Esophagus squamous epithelium (tissue), 5 donors: ENCODE measurements at regions not wholly inside any gene's neighbourhood (a gene's known extent, or its start where the extent isn't known, plus 50 kb on each side); places are given as distances from the start of the nearest gene placed in this dataset.

Source experiments
- DNase-seq: peaks from one replicate; lab custom pipeline; 2025; lab: John Stamatoyannopoulos, UW
- H3K27ac ChIP-seq, 4 donors: fragments of 200-600 bp; sonication (generic); one replicate each; pipeline ENCODE4 v1.5.1; 2016 to 2019; ENCODE audit warnings: mild to moderate bottlenecking in 1 of 4
- H3K27me3 ChIP-seq, 4 donors: fragments of 200-600 bp; sonication (generic); 1 replicate in 3 of 4; 2 replicates in 1 of 4; pipeline versions ENCODE4 v1.5.1 to v1.6.0; 2017 to 2021; ENCODE audit warnings: antibody characterized with exemption in 1 of 4
- H3K36me3 ChIP-seq, 3 donors: fragments of 200-600 bp; sonication (generic); one replicate each; pipeline ENCODE4 v1.5.1; 2016 to 2019
- H3K4me1 ChIP-seq, 3 donors: fragments of 200-600 bp; sonication (generic); one replicate each; pipeline ENCODE4 v1.5.1; 2017 to 2019
- H3K4me3 ChIP-seq, 4 donors: fragments of 200-600 bp; sonication (generic); 1 replicate in 3 of 4; 2 replicates in 1 of 4; pipeline ENCODE4 v1.5.1; 2016 to 2019; ENCODE audit warnings: mild to moderate bottlenecking in 2 of 4, moderate library complexity in 1 of 4
- H3K9me3 ChIP-seq, 3 donors: fragments of 200-600 bp; sonication (generic); one replicate each; pipeline ENCODE4 v1.5.1; 2016 to 2019
- POLR2A ChIP-seq, 4 donors: fragments of 450-650 bp; IDR thresholded peaks; one replicate each; pipeline ENCODE4 v1.6.1; 2017; ENCODE audit warnings: antibody characterized with exemption in 4 of 4, mild to moderate bottlenecking in 4 of 4, moderate library complexity in 3 of 4
- WGBS, 2 donors: methylation state at CpG; one replicate each; pipeline ENCODE4 v1.1.5; 2018; 5-methylcytosine and 5-hydroxymethylcytosine counted together
- intact Hi-C: fragments of 100-400 bp; cut with DNase I; formaldehyde crosslinking; loops from one replicate; pipeline ENCODE4 v1.15.0; 2022
- TF ChIP-seq, protein P1 (sequence below), 6 experiments: fragments of 450-650 bp in 4 of 6; fragments of 200-600 bp in 2 of 6; sonication (generic) in 2 of 6; IDR thresholded peaks; one replicate each; pipeline ENCODE4 v1.5.1; 2016 to 2019; ENCODE audit warnings: antibody characterized with exemption in 6 of 6, mild to moderate bottlenecking in 4 of 6, moderate library complexity in 4 of 6
- donor health status: DM: yes; HTN: yes; CAD: no.

DNA sequence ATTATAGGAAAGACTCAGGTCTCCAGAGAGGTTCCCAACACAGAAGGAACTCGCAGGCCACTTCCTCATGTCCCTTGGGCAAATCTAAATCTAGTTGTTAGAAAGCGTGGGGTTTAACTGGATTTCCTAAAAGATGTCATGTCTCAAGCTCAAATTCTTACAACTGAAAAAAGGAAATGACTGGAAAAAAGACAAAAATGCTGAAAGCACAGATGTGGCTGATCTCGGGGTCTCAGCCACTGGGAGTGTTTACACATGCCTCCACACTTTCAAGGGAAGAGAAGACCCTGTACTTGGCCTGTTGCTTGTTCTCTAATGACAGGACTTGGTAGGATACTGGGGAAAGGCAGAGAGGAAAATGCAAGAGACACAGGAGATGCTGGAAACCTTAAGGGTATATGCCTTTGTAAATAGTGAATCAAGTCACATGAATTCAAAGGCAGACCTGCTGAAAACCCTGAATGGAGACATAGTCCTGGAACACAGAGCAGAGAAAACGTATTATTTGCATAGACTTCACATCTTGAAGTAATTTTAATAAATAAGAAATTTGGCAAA is 160.9 kb upstream of the MEIS1 start:
- intact Hi-C loops: no loop called here
- no peak for DNase-seq
- no peaks in the 10 kb centered on the region for H3K9me3 ChIP-seq
- H3K36me3 ChIP-seq: no peaks in the 10 kb centered on the region
- H3K4me3 ChIP-seq: no peak overlapping the region
- 46 to 74% methylated on average over 4 of the region's 4 CpGs for WGBS, 2 donors
- H3K27me3 ChIP-seq: no peaks in the 10 kb centered on the region
- no peak overlapping the region for H3K27ac ChIP-seq
- TF ChIP-seq POLR2A (IDR thresholded peaks at IDR 0.05): no peak
- TF ChIP-seq, protein P1, sequence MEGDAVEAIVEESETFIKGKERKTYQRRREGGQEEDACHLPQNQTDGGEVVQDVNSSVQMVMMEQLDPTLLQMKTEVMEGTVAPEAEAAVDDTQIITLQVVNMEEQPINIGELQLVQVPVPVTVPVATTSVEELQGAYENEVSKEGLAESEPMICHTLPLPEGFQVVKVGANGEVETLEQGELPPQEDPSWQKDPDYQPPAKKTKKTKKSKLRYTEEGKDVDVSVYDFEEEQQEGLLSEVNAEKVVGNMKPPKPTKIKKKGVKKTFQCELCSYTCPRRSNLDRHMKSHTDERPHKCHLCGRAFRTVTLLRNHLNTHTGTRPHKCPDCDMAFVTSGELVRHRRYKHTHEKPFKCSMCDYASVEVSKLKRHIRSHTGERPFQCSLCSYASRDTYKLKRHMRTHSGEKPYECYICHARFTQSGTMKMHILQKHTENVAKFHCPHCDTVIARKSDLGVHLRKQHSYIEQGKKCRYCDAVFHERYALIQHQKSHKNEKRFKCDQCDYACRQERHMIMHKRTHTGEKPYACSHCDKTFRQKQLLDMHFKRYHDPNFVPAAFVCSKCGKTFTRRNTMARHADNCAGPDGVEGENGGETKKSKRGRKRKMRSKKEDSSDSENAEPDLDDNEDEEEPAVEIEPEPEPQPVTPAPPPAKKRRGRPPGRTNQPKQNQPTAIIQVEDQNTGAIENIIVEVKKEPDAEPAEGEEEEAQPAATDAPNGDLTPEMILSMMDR (IDR thresholded peaks at IDR 0.05): no peak
- H3K4me1 ChIP-seq: peaks cover 0 to 7% (median 0%) of the 10 kb centered on the region in 3 donors

DNA sequence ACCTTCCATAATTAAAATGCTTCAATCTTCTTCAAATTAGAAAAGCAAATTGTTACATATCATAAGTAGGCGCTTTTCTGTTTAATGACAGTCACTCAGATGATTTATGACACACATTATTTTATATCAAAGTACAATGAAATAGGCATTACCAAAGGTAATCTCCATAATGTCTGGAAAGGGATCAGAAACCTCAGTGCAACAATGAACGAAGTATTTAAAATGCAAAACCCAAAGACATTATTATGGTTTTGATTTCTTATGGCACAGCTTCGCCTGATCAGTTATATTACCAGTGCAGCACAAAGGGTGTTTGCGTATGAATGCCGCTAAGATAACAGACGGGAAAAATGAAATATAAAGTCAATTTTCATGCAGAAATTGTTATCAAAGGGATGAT is 162.2 kb upstream of the MEIS1 start:
- Histone ChIP-seq H3K4me3 (no peak overlapping the region), H3K4me1 (peaks cover 0 to 7% (median 0%) of the 10 kb centered on the region in 3 donors), H3K27ac (no peak overlapping the region), H3K27me3 (no peaks in the 10 kb centered on the region), H3K36me3 (no peaks in the 10 kb centered on the region), H3K9me3 (no peaks in the 10 kb centered on the region)
- no peak for TF ChIP-seq POLR2A (IDR thresholded peaks at IDR 0.05)
- TF ChIP-seq, protein P1 (IDR thresholded peaks at IDR 0.05): no peak
- no peak for DNase-seq
- intact Hi-C loops: no loop called here
- 79 to 82% methylated on average over 6 of the region's 6 CpGs for WGBS, 2 donors

DNA sequence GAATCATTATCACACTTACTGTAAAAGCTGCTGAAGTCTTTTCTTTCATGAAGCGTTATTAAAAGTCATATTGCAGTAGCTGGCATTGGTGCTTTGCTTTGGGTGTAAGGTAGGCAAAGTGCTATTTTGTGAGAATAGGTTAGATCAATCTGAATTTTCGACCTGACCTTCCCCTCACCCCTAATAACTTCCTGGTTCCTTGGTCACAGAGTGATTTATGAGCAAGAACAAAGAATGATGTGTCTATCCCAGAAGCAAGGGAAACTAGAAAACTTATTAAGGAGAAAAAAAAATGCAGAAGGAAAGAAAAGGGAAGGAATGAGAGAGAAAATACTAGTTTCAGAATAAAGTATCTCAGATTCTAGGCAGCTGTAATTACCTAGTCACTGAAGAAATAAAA is 163.1 kb upstream of the MEIS1 start:
- H3K27ac ChIP-seq: no peak overlapping the region
- H3K4me1 ChIP-seq: peaks cover 0 to 7% (median 0%) of the 10 kb centered on the region in 3 donors
- WGBS, 2 donors: 29 to 36% methylated on average over 2 of the region's 2 CpGs
- H3K27me3 ChIP-seq: no peaks in the 10 kb centered on the region
- DNase-seq: no peak
- H3K9me3 ChIP-seq: no peaks in the 10 kb centered on the region
- TF ChIP-seq, protein P1 (IDR thresholded peaks at IDR 0.05): no peak
- TF ChIP-seq POLR2A (IDR thresholded peaks at IDR 0.05): no peak
- H3K4me3 ChIP-seq: no peak overlapping the region
- no peaks in the 10 kb centered on the region for H3K36me3 ChIP-seq
- intact Hi-C loops: no loop called here

DNA sequence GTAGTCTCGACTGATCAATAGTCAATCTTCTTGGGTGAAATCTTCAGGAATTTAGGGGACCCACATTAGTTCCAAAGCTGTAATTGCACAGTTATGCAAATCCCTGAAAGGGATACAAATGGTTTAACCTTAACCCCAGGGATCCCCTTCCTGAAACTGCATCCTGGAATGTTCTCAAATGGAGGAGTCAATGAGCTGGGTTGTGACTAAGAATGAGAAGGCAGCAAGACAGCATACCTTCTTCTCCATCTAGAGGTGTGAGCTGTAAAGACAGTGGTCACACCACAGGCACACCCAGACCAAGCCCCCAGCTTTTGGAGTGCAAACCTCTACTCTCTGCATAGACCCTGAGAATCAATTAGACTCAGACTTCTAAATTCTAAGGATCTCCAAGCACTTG is 164.7 kb upstream of the MEIS1 start:
- DNase-seq: no peak
- Histone ChIP-seq H3K9me3 (no peaks in the 10 kb centered on the region), H3K36me3 (no peaks in the 10 kb centered on the region), H3K27ac (no peak overlapping the region), H3K4me1 (peaks cover 0 to 7% (median 0%) of the 10 kb centered on the region in 3 donors), H3K4me3 (no peak overlapping the region), H3K27me3 (no peaks in the 10 kb centered on the region)
- intact Hi-C loops: no loop called here
- WGBS, 2 donors: 74 to 82% methylated on average over 1 of the region's 1 CpG
- TF ChIP-seq POLR2A (IDR thresholded peaks at IDR 0.05): no peak
- TF ChIP-seq, protein P1 (IDR thresholded peaks at IDR 0.05): no peak

DNA sequence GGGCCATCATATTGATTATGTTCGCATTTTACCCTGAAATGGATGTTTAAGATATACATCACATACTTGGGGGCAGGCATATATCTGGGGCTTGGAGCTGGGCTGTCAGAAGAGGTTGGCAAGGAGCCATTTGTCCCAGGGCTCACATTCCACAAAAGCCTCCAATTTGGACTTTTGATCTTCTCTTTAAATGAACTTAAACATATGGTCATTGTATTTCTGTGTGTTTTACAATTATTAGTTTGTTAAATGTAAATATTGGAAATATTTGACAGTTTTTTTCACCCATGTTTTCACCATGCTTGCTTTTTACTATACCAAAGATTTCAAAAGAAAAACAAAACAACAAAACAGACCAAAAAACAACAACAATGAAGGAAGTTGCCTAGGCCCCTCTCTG is 165.8 kb upstream of the MEIS1 start:
- Histone ChIP-seq H3K9me3 (no peaks in the 10 kb centered on the region), H3K4me3 (no peak overlapping the region), H3K27me3 (no peaks in the 10 kb centered on the region), H3K4me1 (peaks cover 0 to 7% (median 0%) of the 10 kb centered on the region in 3 donors), H3K36me3 (no peaks in the 10 kb centered on the region), H3K27ac (no peak overlapping the region)
- 82 to 86% methylated on average over 1 of the region's 1 CpG for WGBS, 2 donors
- TF ChIP-seq POLR2A (IDR thresholded peaks at IDR 0.05): no peak
- TF ChIP-seq, protein P1 (IDR thresholded peaks at IDR 0.05): no peak
- intact Hi-C loops: no loop called here
- DNase-seq: no peak
